Liver (tissue), 8 donors: ENCODE measurements at regions not wholly inside any gene's neighbourhood (a gene's known extent, or its start where the extent isn't known, plus 50 kb on each side); places are given as distances from the start of the nearest gene placed in this dataset.

Experiments used
- DNase-seq: peaks from one replicate; pipeline ENCODE4 v3.0.0-alpha.2; 2017; ENCODE audit warnings: low spot score
- H3K27ac ChIP-seq, 2 donors: one replicate each; pipeline ENCODE4 v1.7.0; 2013; ENCODE audit warnings: inconsistent platforms in 2 of 2, low read length in 2 of 2, control low read depth in 1 of 2, low read depth in 1 of 2, mild to moderate bottlenecking in 1 of 2
- H3K27me3 ChIP-seq, 4 donors: one replicate each; pipeline versions ENCODE4 v1.6.1 to v1.7.0; 2013; ENCODE audit warnings: low read length in 3 of 4, inconsistent platforms in 1 of 4, mild to moderate bottlenecking in 1 of 4, moderate library complexity in 1 of 4; ENCODE audit not compliant: control insufficient read depth in 4 of 4, insufficient read depth in 4 of 4
- H3K36me3 ChIP-seq, 4 donors: one replicate each; pipeline versions ENCODE4 v1.6.1 to v1.7.0; 2013; ENCODE audit warnings: low read length in 3 of 4, mild to moderate bottlenecking in 3 of 4, low read depth in 1 of 4, moderate library complexity in 1 of 4; ENCODE audit not compliant: control insufficient read depth in 4 of 4, insufficient read depth in 3 of 4
- H3K4me1 ChIP-seq, 4 donors: one replicate each; pipeline versions ENCODE4 v1.6.1 to v1.7.0; 2013; ENCODE audit warnings: low read length in 3 of 4, mild to moderate bottlenecking in 3 of 4, moderate library complexity in 1 of 4; ENCODE audit not compliant: control insufficient read depth in 4 of 4, insufficient read depth in 4 of 4
- H3K4me3 ChIP-seq, 3 donors: one replicate each; pipeline versions ENCODE4 v1.6.1 to v1.7.0; 2013; ENCODE audit warnings: low read length in 3 of 3, control low read depth in 1 of 3, low read depth in 1 of 3, mild to moderate bottlenecking in 1 of 3
- H3K9ac ChIP-seq, 2 donors: one replicate each; pipeline ENCODE4 v1.7.0; 2013; ENCODE audit warnings: low read length in 2 of 2, mild to moderate bottlenecking in 2 of 2, moderate library complexity in 2 of 2, control low read depth in 1 of 2, low read depth in 1 of 2
- H3K9me3 ChIP-seq, 4 donors: one replicate each; pipeline versions ENCODE4 v1.6.1 to v1.7.0; 2013; ENCODE audit warnings: low read length in 3 of 4; ENCODE audit not compliant: control insufficient read depth in 4 of 4
- ATF3 ChIP-seq: IDR thresholded peaks from 2 replicates; pipeline ENCODE4 v1.6.1; 2016; ENCODE audit warnings: antibody characterized with exemption
- CTCF ChIP-seq: fragments of 150-350 bp; IDR thresholded peaks from 2 replicates; pipeline ENCODE4 v1.5.1; 2017; ENCODE audit warnings: improper control_type of control experiment, low read depth, low read length; ENCODE audit not compliant: missing input control
- FOXA1 ChIP-seq: IDR thresholded peaks from 2 replicates; pipeline ENCODE4 v1.6.1; 2016; ENCODE audit warnings: antibody characterized with exemption
- FOXA2 ChIP-seq: IDR thresholded peaks from 2 replicates; pipeline ENCODE4 v1.6.1; 2016; ENCODE audit warnings: antibody characterized with exemption
- GABPA ChIP-seq, 2 donors: IDR thresholded peaks in 1 of 2; conservative IDR thresholded peaks in 1 of 2; 2 replicates each; pipeline ENCODE4 v1.6.1; 2016; ENCODE audit warnings: antibody characterized with exemption in 2 of 2, mild to moderate bottlenecking in 1 of 2, moderate library complexity in 1 of 2
- HNF4A ChIP-seq, 2 donors: conservative IDR thresholded peaks; 2 replicates each; pipeline ENCODE4 v1.6.1; 2016; ENCODE audit warnings: antibody characterized with exemption in 2 of 2, mild to moderate bottlenecking in 2 of 2
- MAX ChIP-seq: IDR thresholded peaks from 2 replicates; pipeline ENCODE4 v1.6.1; 2016; ENCODE audit warnings: antibody characterized with exemption
- NR2F2 ChIP-seq: IDR thresholded peaks from 2 replicates; pipeline ENCODE4 v1.6.1; 2016; ENCODE audit warnings: antibody characterized with exemption
- RAD21 ChIP-seq, 2 donors: IDR thresholded peaks; 2 replicates each; pipeline ENCODE4 v1.6.1; 2016; ENCODE audit warnings: antibody characterized with exemption in 2 of 2, mild to moderate bottlenecking in 2 of 2
- SP1 ChIP-seq: IDR thresholded peaks from 2 replicates; pipeline ENCODE4 v1.6.1; 2018; ENCODE audit warnings: antibody characterized with exemption, mild to moderate bottlenecking
- YY1 ChIP-seq: IDR thresholded peaks from 2 replicates; pipeline ENCODE4 v1.6.1; 2016; ENCODE audit warnings: antibody characterized with exemption, mild to moderate bottlenecking
- WGBS: extraction: QIAGEN DNeasy Blood & Tissue Kit; methylation state at CpG from one replicate; pipeline ENCODE4 v1.1.7; 2013; 5-methylcytosine and 5-hydroxymethylcytosine counted together
- donor health status: healthy.
- donor health status: healthy.
- donor health status: healthy.
- donor health status: healthy.
- donor health status: healthy.

GRCh38 chr15:79219393-79220056, 63.0 kb upstream of the ANKRD34C start:
- H3K9me3 ChIP-seq, result peaks cover 2 to 6% (median 3%) of the 10 kb centered on the region in 4 donors
- H3K27me3 ChIP-seq, result peaks cover 0 to 8% (median under 1%) of the 10 kb centered on the region in 4 donors
- no peaks in the 10 kb centered on the region for H3K4me1 ChIP-seq
- no peak overlapping the region for H3K4me3 ChIP-seq
- no peak overlapping the region for H3K27ac ChIP-seq
- TF ChIP-seq SP1, result no peak
- no peak for TF ChIP-seq CTCF
- no peak for TF ChIP-seq RAD21 (IDR thresholded peaks at IDR 0.05)
- TF ChIP-seq FOXA2, result no peak
- no peak for TF ChIP-seq MAX
- TF ChIP-seq ATF3, result no peak
- no peak for TF ChIP-seq NR2F2
- 68% methylated on average over 4 of the region's 4 CpGs for WGBS
- no peak overlapping the region for H3K9ac ChIP-seq
- no peak for DNase-seq
- H3K36me3 ChIP-seq, result no peaks in the 10 kb centered on the region

- Histone ChIP-seq H3K4me1 (no peaks in the 10 kb centered on the region), H3K9me3 (peaks cover 2 to 6% (median 3%) of the 10 kb centered on the region in 4 donors), H3K4me3 (no peak overlapping the region), H3K9ac (no peak overlapping the region), H3K27ac (no peak overlapping the region), H3K27me3 (peaks cover 0 to 8% (median under 1%) of the 10 kb centered on the region in 4 donors), H3K36me3 (no peaks in the 10 kb centered on the region)
- no peak for DNase-seq
- TF ChIP-seq YY1 (no peak), FOXA2 (no peak), CTCF (peak; percentile 4)
- 64% methylated on average over 5 of the region's 5 CpGs for WGBS
Observed at GRCh38 chr15:79218588-79219200, 63.8 kb upstream of the ANKRD34C start.

GRCh38 chr15:79213650-79214049, 68.9 kb upstream of the ANKRD34C start:
- TF ChIP-seq SP1 (no peak), HNF4A (conservative IDR thresholded peaks at IDR 0.05) (no peak), FOXA2 (no peak), YY1 (no peak), GABPA (IDR thresholded peaks at IDR 0.05 in 1 of 2, conservative IDR thresholded peaks at IDR 0.05 in 1 of 2) (no peak), FOXA1 (no peak)
- Histone ChIP-seq H3K27ac (no peak overlapping the region), H3K4me3 (no peak overlapping the region), H3K27me3 (peaks cover 0 to 16% (median 4%) of the 10 kb centered on the region in 4 donors), H3K36me3 (no peaks in the 10 kb centered on the region), H3K4me1 (no peaks in the 10 kb centered on the region), H3K9me3 (peaks cover 2 to 6% (median 3%) of the 10 kb centered on the region in 4 donors), H3K9ac (no peak overlapping the region)
- no peak for DNase-seq
- 31% methylated on average over 3 of the region's 3 CpGs for WGBS
